Amniotic epithelial cell (primary cell): ENCODE measurements at regions not wholly inside any gene's neighbourhood (a gene's known extent, or its start where the extent isn't known, plus 50 kb on each side); places are given as distances from the start of the nearest gene placed in this dataset.
A peak's percentile ranks its signal among the peaks of the same experiment; 100 is the strongest.

Source experiments
- DNase-seq: peaks from one replicate; pipeline ENCODE4 v3.0.0-alpha.2; 2010; ENCODE audit warnings: low read depth

DNA sequence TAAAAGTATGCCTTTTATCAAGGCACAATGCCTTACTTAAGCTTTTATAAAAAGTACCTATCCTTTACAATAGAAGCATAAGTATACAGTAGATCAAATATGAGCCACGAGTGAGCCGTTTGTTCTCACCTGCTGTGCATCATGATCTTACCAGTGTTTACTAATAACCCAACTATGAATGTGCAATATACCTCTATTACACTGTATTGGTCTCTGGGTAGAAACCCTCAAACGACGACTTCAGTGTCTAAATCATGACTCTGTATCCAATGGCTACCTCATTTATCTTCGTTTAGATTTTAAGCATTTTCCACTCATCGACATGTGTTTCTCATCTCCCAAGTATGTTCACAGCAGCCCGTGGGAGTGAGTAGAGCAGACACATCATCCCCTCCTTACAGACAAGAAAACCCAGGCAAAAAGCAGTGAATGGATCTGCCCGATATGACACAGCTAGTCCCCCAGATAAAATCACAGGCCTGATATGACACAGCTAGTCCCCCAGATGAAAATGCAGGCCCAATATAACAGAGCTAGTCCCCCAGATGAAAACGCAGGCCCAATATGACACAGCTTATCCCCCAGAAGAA, 279.8 kb downstream of the TNS1 start:
- peak; percentile 35 for DNase-seq

DNA sequence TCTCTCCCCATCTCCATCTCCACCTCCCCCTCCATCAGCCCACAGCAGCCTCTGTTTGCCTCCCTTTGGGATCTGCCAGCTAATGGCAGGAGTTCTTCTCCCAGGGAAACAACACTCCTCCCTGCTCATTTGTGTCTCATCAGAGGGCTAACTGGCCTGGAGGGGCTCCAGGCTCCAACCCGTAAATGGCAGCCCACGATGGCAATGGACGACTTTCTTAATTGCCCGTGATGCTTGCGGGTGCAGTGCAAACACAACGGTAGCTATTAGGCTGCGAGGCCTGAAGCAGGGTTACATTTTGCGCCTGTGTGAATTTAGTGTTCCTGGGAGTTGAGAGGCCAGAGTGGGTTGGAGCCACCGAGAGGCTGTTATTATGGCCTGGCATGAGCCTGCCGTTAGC, 285.1 kb downstream of the TNS1 start:
- DNase-seq: no peak

DNA sequence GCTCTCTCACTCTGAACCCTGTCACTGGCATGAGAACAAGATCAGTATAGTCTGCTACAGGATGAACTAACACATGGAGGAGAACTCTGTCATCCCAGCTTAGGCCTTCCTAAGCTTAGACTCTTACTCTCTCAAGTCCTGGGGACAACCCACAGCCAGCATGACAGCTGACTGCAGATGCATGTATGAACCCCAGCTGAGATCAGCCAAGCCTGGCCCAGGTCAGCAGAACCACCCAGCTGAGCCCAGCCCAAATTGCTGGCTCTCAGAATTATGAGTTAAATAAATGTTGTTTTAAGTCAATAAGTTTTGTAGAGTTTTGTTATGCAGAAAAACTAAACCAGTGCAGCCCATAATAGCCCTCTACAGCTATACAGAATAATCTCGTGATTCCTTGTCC, 287.3 kb downstream of the TNS1 start:
- DNase-seq: no peak

DNA sequence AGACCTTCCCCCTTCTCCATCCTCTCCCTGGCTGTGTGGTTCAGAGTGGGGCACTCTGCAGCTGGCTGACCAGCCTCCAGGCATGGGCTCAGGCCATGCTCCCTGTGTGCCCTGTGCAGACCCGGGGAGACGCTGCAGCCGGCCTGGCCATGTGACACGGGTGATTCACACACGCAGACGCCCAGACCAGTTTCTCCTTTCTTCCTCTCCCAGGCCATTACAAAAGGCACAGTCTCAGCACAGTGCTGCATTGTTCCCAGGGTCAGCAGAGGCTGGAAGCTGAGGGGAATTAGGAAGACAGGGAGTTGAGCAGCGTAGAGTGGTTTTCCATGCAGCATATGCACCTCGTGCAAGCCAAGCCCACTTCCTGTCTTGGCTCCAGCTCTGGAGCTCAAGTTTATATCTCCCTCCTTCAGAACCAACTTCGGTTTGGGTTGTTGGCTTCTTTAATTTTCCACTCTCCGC, 288.5 kb downstream of the TNS1 start:
- DNase-seq: no peak

DNA sequence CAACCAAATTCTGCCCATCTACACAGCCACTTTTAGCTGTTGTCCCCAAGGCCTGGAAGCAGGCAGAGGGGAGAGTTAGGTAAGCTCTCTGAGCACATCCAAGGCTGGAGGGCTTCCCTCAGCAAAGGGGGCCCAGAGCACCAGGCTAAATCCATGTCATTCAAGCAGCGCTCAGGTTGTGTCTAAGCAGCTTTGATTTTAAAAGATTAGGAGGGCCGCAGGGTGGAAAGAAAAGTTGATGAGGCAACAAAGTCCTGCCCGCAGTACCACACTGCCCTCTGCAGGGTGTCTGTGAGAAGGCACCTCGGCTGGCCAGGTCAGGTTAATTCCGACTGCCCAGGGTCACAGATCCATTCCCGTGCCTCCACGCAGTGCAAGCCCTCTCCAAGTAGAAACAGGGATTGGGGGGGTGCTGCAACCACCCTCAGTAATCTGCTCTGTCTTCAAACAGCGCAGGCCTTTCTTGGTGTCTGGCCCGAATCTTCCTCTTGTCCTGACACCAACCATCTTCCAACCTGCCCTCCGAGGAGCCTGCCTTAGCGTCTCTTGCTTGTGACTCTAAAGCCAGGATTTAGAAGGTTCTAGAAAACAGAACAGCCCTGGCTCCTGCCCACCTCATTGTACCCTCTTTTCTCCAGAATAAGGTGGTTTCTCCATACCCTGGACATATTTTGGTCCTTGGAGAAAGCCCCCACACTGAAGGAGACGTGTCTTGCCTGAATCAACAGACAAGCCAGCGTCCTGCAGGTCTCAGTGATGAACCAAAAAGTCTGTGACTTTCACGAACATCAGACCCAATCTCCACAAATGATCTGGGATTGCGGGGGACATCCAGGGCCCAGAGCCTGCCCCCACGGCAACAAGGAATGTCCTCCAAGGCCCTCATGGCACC, 289.2 kb downstream of the TNS1 start:
- DNase-seq: peak; percentile 46

DNA sequence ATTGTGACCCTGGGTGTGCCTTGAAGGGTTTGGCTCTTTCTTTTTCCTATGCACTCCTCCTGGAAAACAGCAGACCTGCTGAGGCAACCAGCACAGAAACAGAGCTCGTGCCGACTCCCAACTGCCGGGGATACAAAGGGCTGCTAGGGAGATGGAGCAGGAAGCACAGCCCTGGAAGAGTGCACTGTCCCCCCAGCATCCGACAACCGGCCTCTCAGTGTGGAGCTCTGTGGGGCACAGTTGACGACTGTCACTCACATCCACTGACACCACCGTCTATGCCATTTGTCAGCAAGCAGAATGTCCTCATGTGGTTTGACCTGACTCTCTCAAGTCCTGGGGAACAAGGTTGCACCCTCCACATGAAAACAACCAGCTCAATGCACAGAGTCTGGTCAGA, 290.4 kb downstream of the TNS1 start:
- DNase-seq: no peak

DNA sequence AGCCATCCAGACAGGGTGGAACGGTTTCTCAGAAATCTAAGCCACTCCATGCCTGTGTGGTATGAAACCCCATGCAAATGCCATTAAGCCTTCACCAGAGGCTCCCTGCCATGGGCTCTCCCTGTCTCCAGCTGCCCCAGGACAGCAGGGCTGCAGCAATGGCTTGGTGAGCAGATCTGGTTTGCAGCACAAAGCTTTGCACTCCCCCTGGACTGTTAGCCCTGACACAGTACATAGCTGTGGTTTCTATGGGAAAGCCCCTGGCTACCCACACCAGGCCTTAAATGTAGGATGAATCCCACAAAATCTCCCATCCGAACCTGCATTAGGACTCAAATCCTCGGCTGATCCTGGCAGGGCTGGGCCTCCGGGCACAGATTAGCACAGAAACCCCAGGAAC, 291.6 kb downstream of the TNS1 start:
- peak; percentile 63 for DNase-seq

DNA sequence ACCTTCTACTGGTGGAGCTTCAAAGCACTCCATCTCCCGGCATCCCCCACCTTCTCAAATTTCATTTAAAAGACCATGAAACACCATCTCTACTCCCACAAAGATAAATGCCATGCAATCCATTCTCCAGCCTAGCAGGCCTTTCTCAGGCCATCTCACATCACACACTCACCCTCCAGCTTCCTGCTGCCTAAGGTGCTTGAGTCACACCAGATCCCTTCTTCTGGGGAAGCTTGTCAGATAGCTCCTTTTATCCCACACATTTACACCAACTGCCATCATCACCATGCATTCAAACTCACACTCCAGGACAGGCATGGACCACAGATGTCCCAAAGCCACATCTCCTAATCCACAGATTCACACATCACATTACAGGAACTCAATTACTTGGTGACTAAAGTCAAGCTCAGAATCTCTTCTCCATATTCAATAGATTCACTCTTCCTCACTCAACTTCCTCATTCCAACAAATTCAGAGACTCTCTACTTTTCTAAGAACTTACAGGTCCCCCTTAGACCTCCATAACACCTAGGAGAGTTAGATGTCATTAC, 292.5 kb downstream of the TNS1 start:
- peak; percentile 65 for DNase-seq

DNA sequence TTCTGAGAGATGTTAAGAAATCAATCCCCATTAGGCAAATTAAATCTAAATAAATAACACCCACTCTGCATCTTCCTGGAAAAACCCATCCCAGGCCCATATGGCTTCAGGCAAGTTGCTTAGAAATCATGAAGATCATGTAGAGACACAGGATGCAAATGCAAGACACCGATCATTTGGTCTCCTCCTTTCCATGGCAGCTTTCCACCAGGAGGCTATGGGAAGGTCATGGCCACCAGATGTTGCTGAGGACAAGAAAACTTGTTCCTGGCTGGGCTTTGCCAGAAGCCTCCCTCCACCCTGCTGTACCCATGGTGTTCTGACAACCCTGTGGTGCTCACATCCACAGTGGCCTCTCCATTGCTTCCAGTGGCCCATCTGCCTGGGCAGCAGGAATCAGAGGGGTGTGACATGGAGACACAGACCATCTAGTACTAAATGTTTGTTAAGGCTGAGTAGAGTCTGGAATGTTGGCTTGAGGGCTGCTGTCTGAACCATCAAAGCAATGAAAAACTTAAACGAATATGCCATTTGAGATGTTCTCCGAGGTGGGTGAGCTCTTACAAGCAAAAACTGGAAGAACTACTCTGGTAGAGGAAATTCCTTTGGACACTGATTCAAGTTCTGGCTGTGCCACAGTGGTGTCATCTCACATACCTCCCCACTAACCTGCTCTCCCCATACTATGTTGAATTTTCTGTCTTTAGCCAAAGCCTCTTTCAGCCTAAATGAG, 293.2 kb downstream of the TNS1 start:
- DNase-seq: no peak

DNA sequence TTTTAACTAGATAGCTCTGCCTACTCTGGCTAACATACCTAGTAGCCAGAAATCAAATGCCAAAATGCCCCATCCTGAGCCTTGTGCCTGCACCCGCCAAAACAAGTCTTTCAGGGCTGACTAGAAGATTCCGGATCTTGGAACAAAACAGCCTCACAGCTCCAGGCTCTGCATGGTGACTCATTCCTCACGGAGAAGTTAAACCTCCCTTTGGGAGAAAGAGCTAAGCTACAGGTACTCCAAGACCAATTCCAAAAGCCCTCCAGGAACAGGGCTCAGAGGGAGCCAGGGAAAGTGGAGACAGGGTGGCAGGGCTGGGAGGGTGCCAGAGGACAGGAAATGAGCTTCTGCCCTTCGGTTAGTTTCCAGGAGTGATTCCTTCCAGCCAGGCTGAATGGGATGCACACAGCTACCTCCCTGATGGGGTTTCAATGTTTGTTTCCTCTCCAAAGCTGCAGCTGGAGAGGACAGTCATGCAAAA, 295.6 kb downstream of the TNS1 start:
- DNase-seq: no peak

DNA sequence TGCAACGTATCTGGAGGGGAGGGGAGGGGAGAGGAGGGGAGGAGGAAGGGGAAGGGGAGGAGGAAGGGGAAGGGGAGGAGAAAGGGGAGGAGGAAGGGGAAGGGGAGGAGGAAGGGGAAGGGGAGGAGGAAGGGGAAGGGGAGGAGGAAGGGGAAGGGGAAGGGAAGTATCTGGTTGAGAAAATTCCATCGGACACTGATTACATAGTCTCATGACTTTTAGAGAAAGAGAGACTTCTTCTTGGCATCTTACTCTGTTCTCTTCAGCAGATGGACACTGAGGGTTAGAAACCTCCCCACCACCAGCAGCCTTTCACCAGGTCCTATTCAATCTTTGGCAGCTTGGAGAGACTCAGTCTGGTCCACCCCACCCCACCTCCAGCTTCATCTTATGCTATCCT, 296.3 kb downstream of the TNS1 start:
- DNase-seq: no peak

DNA sequence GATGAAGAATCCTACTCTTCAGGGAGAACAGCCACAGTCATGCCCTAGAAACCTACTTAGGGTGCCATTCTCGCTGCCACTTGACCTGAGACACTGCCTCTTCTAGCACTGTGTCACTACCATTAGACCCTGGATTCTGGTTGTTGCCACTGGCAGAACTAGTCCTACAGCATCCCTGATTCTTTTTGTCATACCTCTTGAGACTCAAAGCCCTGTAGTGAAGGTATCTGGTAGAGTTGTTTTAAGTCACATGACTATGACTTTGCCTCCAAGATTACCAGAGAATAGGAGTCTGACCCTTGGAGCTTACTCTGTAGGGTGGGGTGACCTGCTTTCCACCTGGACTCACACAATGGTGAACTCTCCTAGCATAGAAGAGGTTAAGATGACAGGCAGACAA, 296.7 kb downstream of the TNS1 start:
- no peak for DNase-seq

DNA sequence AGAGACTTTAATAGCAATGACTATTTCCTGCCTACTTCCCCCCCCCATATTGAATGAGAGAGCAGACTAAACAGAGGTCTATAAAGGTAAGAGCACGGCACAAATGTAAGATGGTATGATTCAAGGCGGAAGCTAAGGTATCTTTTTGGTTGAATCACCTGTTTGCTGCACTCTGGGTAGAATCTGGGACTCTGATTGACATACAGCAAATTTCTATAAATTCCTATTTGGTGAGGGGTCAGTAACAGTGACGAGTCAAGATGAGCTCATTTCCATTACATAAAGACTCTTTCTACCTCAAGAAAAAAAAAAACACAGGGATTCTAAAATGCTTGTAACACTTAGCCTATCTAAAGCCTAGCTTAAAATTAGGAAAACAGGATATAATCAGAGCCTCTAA, 297.3 kb downstream of the TNS1 start:
- no peak for DNase-seq

DNA sequence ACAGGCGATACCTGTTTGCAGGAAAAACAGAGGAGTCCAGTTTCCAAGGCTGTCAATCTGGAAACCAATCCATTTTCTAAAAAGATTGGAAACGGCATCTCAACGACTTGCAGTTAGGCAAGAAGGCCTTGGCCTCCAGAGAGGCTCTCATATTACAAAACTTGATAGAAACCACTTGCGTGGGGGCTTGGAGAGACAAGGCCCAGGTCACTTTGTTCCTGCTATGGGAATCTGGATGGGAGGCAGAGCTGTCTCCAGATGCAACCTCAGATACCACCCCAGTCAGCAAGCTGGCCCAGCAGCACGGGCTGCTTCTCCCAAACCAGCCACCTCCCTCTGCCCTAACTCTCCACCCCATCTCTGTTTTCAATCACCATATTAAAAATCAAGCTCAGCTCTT, 298.8 kb downstream of the TNS1 start:
- no peak for DNase-seq

DNA sequence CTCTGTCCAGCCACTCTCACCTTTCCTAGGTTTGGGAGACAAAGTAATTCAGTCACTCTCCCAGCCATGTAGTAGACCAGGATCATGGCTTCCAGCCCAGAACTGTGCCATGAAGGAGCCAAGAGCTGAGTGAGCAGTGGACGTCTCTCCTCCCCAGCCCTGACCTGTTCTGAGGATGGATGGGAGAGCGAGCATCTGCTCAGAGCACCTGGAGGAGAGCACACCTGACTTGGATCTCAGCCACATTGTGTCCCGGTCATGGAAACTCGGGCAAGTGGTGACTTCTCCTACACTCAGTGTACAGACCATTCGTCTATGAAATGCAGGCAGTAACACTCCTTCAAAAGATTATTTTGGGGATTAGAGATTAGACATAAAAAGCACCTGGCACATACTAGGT, 299.7 kb downstream of the TNS1 start:
- no peak for DNase-seq

DNA sequence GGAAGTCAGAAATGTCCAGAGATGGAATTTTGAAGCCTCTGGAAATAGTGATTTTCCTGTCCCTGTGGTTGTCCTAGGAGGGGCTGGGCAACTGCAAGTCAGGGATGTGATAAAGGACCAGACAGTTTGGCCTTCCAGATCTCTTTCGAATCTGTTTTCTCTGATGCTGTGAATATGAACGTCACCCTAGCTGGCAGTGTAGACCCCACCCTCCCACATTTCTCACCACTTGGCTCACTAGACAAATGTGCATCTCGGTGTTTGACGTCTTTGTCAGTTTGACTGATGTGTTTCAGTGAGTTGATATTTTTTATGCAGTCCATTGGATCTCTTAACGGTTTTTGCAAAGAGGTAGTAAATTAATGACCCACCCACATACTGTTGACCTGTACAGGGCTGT, 301.2 kb downstream of the TNS1 start:
- DNase-seq: no peak

DNA sequence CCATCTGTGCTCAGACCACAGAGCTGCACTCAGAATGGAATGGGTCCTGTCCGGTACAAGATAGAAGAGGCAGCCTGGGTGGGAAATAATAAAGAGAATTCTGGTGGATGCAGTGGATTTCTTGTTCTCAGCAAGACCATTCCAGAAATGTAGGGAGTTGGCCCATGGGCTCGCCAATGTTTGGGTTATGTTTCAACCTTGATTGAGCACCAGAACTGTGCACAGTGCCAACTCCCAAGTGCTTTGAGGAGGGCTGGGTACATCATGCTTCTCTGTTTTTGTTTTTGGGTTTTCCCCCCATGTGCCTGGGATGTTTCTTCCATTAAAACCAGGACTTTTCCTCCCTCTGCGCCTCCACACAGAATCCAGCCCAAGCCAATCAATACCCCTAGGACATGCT, 304.1 kb downstream of the TNS1 start:
- no peak for DNase-seq

DNA sequence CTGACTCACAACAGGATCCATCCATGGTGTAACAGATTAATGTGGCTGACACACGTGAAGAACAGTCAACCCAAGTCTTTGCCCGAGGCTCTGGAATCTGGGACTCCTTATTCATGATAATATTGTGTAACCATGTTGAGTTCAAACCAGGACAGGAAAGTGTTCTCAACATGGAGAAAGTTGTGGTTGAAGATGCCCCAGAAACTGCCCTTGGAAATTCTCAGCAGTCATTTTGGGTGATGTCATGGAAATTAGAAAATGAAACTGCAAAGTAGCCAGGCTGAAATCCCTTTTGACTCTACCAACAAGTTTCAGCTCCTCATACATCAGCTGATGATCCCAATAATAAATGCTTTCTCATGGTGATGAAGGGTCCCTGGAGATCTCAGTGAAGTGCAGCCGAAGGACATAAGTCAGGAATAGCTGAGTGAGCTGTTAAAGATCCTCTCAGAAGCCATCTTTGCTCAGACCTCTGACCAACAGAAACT, 307.7 kb downstream of the TNS1 start:
- peak; percentile 98 for DNase-seq

DNA sequence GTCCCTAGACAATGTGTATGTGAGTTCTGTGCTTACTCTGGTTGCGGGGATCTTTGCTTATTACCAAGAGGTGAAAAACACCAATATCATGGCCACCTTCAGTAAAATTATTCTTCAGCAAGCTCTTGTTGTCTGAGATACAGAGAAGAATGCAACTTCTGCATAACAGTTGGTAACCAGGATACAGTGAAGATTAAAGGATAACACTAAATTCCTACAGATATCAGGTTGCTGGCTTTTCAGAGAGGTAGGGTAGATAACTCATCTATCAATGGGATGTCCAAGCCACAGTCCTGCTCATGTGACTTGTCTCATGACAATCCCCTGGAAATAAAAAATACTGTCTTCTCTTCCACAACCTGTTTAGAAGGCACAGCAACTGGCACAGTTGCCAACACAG, 308.5 kb downstream of the TNS1 start:
- peak; percentile 52 for DNase-seq

DNA sequence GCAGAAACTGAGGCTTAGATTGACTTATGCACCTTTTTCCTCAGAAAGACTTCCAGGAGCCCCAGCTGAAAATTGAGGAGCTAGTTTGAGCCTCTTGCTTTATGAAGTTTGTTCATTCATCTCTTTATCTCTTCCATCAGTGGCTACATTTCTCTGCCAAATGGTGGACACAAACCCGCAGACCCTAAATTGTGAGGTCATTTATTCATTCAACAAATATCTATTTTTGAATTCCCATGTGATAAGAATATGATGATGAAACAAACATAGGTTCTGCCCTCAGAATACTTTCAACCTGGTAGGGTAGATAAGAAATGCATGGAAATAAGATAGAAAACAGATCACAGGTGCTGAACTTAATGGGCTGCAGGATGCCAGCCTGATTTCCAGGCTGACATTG, 309.4 kb downstream of the TNS1 start:
- no peak for DNase-seq

DNA sequence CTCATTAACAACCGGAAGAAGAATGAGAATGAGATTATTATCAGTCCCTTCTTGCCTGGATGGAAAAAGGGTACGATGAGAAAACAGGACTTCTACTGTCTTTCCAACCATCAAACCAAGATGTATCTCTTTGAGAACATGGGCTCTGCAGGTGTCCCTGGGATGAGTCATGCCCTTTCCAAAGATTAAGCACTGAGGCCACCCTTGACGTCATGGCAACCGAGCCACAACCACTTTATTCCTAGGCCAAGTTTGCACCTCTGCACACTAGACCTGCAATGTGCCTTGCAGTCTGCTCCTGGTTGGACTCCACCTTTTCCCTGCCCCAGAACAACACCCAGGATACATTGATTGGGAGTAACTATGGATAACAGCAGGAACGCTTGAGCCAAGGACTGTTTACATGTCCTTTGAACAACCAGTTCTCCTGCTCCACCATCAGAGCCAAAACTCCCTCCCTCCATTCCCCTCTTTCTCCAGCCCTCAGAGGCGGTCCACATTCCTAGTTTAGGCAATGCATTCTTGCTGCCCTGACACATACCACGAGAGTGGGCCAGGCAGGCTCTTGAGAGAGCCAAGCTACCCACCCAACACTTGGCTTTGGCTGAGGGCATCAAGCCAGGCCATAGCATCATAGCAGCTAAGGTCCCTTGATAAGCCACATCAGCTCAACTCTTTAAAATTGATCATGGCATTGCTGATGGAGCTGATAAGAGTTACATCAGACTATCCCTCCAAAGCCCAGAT, 310.7 kb downstream of the TNS1 start:
- DNase-seq: no peak

DNA sequence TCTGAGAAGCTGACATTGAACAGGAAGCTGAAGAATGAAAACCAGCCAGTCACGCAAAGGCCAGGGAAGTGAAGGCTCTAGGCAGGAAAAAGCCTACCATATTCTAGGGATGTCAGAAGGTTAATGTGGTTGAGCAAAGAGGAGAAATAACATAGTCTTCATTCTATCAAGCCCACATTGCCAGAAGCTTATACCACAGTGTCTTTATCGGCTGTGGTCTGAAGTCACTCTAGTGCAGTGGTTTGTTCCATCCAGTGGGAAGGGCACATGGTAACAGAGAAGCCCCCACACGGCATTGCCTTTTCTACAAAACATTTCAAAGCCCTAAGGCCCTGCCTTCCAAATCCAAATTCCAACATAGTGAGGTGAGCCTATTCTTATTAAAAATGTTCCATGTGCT, 311.3 kb downstream of the TNS1 start:
- DNase-seq: no peak
